PC-3 (cell line): ENCODE measurements at regions not wholly inside any gene's neighbourhood (a gene's known extent, or its start where the extent isn't known, plus 50 kb on each side); places are given as distances from the start of the nearest gene placed in this dataset.
A peak's percentile ranks its signal among the peaks of the same experiment; 100 is the strongest.

Source experiments
- ATAC-seq: fragments of 200-7000 bp; cut with Tn5 transposase; 2 replicates; pipeline ENCODE4 v1.9.1; 2020; ENCODE audit warnings: mild to moderate bottlenecking, moderate library complexity
- BruUV-seq: library from RNA; stranded (reverse); fragments of 400-500 nt; replicated peaks from 2 replicates; lab custom pipeline; 2021; lab: Mats Ljungman, UMichigan
- CTCF ChIA-PET: fragments of 300-600 bp; sonication (Branson Sonifier 250); formaldehyde crosslinking; loops from one replicate; lab custom pipeline; 2022; ENCODE audit warnings: antibody characterized with exemption; lab: Charles Lee
- POLR2A ChIA-PET: fragments of 300-600 bp; sonication (Branson Sonifier 250); formaldehyde crosslinking; loops from one replicate; lab custom pipeline; 2022; ENCODE audit warnings: antibody characterized with exemption; ENCODE audit not compliant: unreplicated experiment; lab: Charles Lee
- DNase-seq: peaks from one replicate; pipeline ENCODE4 v3.0.0-alpha.2; 2015
- H2AFZ ChIP-seq: fragments of 300-600 bp; sonication (generic); 2 replicates; pipeline ENCODE4 v1.6.0; 2016; ENCODE audit warnings: antibody characterized with exemption, low read length
- H3F3A ChIP-seq: fragments of 300-600 bp; sonication (generic); one replicate; pipeline ENCODE4 v1.6.0; 2017; ENCODE audit warnings: antibody characterized with exemption, low read length, control low read depth, mild to moderate bottlenecking; ENCODE audit not compliant: unreplicated experiment
- H3K27ac ChIP-seq: fragments of 300-600 bp; sonication (generic); 2 replicates; pipeline ENCODE4 v1.5.1; 2016; ENCODE audit warnings: mild to moderate bottlenecking, low read length
- H3K27me3 ChIP-seq: fragments of 300-600 bp; sonication (generic); 2 replicates; pipeline ENCODE4 v1.6.1; 2016; ENCODE audit warnings: low read length, mixed read lengths
- H3K36me3 ChIP-seq: fragments of 300-600 bp; sonication (generic); 2 replicates; pipeline ENCODE4 v1.6.1; 2016; ENCODE audit warnings: low read depth, mixed run types, low read length, mixed read lengths
- H3K4me1 ChIP-seq: fragments of 300-600 bp; sonication (generic); 2 replicates; pipeline ENCODE4 v1.5.1; 2016; ENCODE audit warnings: low read length; ENCODE audit not compliant: insufficient read depth
- H3K4me2 ChIP-seq: fragments of 300-600 bp; sonication (generic); 2 replicates; pipeline ENCODE4 v1.6.0; 2016; ENCODE audit warnings: low read length
- H3K4me3 ChIP-seq: fragments of 300-600 bp; sonication (generic); 2 replicates; pipeline ENCODE4 v1.5.1; 2016; ENCODE audit warnings: mild to moderate bottlenecking, low read length, mixed read lengths
- H3K79me2 ChIP-seq: fragments of 300-600 bp; sonication (generic); 2 replicates; pipeline ENCODE4 v1.6.1; 2017; ENCODE audit warnings: low read length, mixed read lengths
- H3K9ac ChIP-seq: fragments of 300-600 bp; sonication (generic); 2 replicates; pipeline ENCODE4 v1.6.0; 2016; ENCODE audit warnings: mild to moderate bottlenecking, low read length
- H3K9me2 ChIP-seq: fragments of 300-600 bp; sonication (generic); replicated peaks from 2 replicates; pipeline ENCODE4 v1.6.1; 2016; ENCODE audit warnings: mixed run types, low read length, mixed read lengths
- H3K9me3 ChIP-seq: fragments of 300-600 bp; sonication (generic); 2 replicates; pipeline ENCODE4 v1.6.1; 2016; ENCODE audit warnings: low read length, mixed read lengths
- H4K20me1 ChIP-seq: fragments of 300-600 bp; sonication (generic); 2 replicates; pipeline ENCODE4 v1.6.1; 2016; ENCODE audit warnings: low read length, mixed read lengths
- EZH2 ChIP-seq: fragments of 300-600 bp; sonication (generic); IDR thresholded peaks from one replicate; pipeline ENCODE4 v1.6.1; 2017; ENCODE audit warnings: antibody characterized with exemption, mild to moderate bottlenecking, low read length; ENCODE audit not compliant: unreplicated experiment
- EZH2phosphoT487 ChIP-seq: fragments of 300-600 bp; sonication (generic); IDR thresholded peaks from 2 replicates; pipeline ENCODE4 v1.6.1; 2018; ENCODE audit warnings: mild to moderate bottlenecking, antibody characterized with exemption, low read length, borderline replicate concordance
- intact Hi-C: fragments of 100-400 bp; cut with micrococcal nuclease; formaldehyde crosslinking; loops from 2 replicates; pipeline ENCODE4 v1.9.0; 2023
- TF ChIP-seq, protein P1 (sequence below): fragments of 300-600 bp; sonication (generic); conservative IDR thresholded peaks from 2 replicates; pipeline ENCODE4 v1.5.1; 2017; ENCODE audit warnings: antibody characterized with exemption, low read depth, mild to moderate bottlenecking, low read length

DNA sequence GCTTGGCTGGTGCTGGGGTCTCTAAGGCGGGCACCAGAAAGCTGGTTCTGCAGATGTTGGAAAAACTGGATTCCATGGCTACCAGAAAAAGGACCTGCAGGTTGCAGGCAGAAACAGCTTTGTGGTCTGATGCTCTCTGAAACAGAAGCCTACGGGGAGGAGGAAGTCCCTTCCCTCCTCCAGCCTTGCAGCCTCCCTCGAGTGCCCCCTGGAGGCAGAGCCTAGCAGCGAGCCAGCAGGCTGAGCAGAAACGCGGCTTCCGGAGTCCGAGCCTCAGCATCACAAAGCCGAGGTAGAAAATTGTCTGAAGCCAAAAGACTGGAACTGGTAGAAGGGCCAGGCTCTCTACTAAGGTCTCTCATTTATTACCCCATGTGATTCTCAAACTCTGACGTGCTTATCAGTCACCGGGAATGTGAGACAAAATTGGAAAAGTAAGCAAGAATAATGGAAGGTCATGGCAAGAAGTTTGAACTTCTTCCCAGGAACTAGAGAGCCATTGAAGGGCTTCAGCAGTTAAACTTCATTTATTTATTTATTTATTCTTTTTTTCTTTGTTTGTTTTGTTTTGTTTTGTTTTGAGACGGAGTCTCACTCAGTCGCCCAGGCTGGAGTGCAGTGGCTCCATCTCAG is 82.2 kb upstream of the CPSF6 start:
- no peaks in the 10 kb centered on the region for H4K20me1 ChIP-seq
- TF ChIP-seq, protein P1, sequence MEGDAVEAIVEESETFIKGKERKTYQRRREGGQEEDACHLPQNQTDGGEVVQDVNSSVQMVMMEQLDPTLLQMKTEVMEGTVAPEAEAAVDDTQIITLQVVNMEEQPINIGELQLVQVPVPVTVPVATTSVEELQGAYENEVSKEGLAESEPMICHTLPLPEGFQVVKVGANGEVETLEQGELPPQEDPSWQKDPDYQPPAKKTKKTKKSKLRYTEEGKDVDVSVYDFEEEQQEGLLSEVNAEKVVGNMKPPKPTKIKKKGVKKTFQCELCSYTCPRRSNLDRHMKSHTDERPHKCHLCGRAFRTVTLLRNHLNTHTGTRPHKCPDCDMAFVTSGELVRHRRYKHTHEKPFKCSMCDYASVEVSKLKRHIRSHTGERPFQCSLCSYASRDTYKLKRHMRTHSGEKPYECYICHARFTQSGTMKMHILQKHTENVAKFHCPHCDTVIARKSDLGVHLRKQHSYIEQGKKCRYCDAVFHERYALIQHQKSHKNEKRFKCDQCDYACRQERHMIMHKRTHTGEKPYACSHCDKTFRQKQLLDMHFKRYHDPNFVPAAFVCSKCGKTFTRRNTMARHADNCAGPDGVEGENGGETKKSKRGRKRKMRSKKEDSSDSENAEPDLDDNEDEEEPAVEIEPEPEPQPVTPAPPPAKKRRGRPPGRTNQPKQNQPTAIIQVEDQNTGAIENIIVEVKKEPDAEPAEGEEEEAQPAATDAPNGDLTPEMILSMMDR, result peak; percentile 95
- no peak for TF ChIP-seq EZH2phosphoT487
- no peak for TF ChIP-seq EZH2
- H2AFZ ChIP-seq, result peak overlapping the region; percentile 90
- no peaks in the 10 kb centered on the region for H3K9me2 ChIP-seq
- CTCF ChIA-PET, result interaction anchor here (0.6 to 0.8 kb wide), 2 partner anchors 15 to 63 kb away, joined by 4 to 14 read pairs; no protein-coding TSS in a partner anchor
- no peaks in the 10 kb centered on the region for H3F3A ChIP-seq
- ATAC-seq (peak; percentile 91), DNase-seq (peak; percentile 89)
- H3K4me2 ChIP-seq, result peak overlapping the region; percentile 68
- intact Hi-C loops, result loop anchor here (5.0 to 10.0 kb wide), 2 partner anchors 85 to 128 kb away; no protein-coding TSS in a partner anchor
- H3K36me3 ChIP-seq, result no peaks in the 10 kb centered on the region
- no peaks in the 10 kb centered on the region for H3K27me3 ChIP-seq
- peaks cover 7% of the 10 kb centered on the region; the same call in 1 of the 2 replicates for H3K4me1 ChIP-seq
- no peak overlapping the region for H3K9ac ChIP-seq
- no peak overlapping the region for H3K4me3 ChIP-seq
- H3K27ac ChIP-seq, result no peak overlapping the region
- POLR2A ChIA-PET, result no interaction called here
- H3K79me2 ChIP-seq, result no peaks in the 10 kb centered on the region
- BruUV-seq, result no TSS peak
- H3K9me3 ChIP-seq, result no peaks in the 10 kb centered on the region

- ChIA-PET POLR2A (no interaction called here), CTCF (no interaction called here)
- TF ChIP-seq, protein P1, result no peak
- TF ChIP-seq EZH2 (no peak), EZH2phosphoT487 (no peak)
- Histone ChIP-seq H3K4me3 (no peak overlapping the region), H3K9me3 (no peaks in the 10 kb centered on the region), H3F3A (no peaks in the 10 kb centered on the region), H3K4me1 (no peaks in the 10 kb centered on the region), H3K79me2 (no peaks in the 10 kb centered on the region), H3K9ac (no peak overlapping the region), H2AFZ (no peak overlapping the region), H4K20me1 (no peaks in the 10 kb centered on the region), H3K27me3 (no peaks in the 10 kb centered on the region), H3K9me2 (no peaks in the 10 kb centered on the region), H3K27ac (no peak overlapping the region), H3K36me3 (no peaks in the 10 kb centered on the region), H3K4me2 (no peak overlapping the region)
- intact Hi-C loops, result no loop called here
- no TSS peak for BruUV-seq
- DNase-seq (no peak), ATAC-seq (no peak)
Measured at GRCh38 chr12:69161829-69162228, 77.5 kb upstream of the CPSF6 start.

GRCh38 chr12:69163681-69164362 is 75.5 kb upstream of the CPSF6 start:
- ChIA-PET CTCF (no interaction called here), POLR2A (no interaction called here)
- DNase-seq (no peak), ATAC-seq (no peak)
- no peak overlapping the region for H3K9ac ChIP-seq
- H3K79me2 ChIP-seq, result no peaks in the 10 kb centered on the region
- no peak overlapping the region for H3K4me3 ChIP-seq
- no peaks in the 10 kb centered on the region for H3K9me3 ChIP-seq
- no TSS peak for BruUV-seq
- H3F3A ChIP-seq, result no peaks in the 10 kb centered on the region
- intact Hi-C loops, result no loop called here
- TF ChIP-seq, protein P1, result no peak
- TF ChIP-seq EZH2phosphoT487 (no peak), EZH2 (no peak)
- no peak overlapping the region for H3K4me2 ChIP-seq
- H3K27me3 ChIP-seq, result no peaks in the 10 kb centered on the region
- H3K9me2 ChIP-seq, result no peaks in the 10 kb centered on the region
- no peak overlapping the region for H2AFZ ChIP-seq
- no peaks in the 10 kb centered on the region for H3K36me3 ChIP-seq
- no peaks in the 10 kb centered on the region for H3K4me1 ChIP-seq
- no peak overlapping the region for H3K27ac ChIP-seq
- no peaks in the 10 kb centered on the region for H4K20me1 ChIP-seq
